ENCODE measurements at regions not wholly inside any gene's neighbourhood (a gene's known extent, or its start where the extent isn't known, plus 50 kb on each side); places are given as distances from the start of the nearest gene placed in this dataset.

- H3K9me3 ChIP-seq, result peaks cover 0 to 4% of the 10 kb centered on the region in 2 donors
- H3K4me3 ChIP-seq, result no peak overlapping the region
- DNase-seq (ENCODE audit: low spot score in 2 of 2), result no peak
- no peaks in the 10 kb centered on the region for H3K36me3 ChIP-seq
- H3K4me1 ChIP-seq, result no peaks in the 10 kb centered on the region
- H3K27ac ChIP-seq, result no peak overlapping the region
- intact Hi-C loops (cut with DNase I), result no loop called here
- no peaks in the 10 kb centered on the region for H3K27me3 ChIP-seq
- TF ChIP-seq, protein P1, sequence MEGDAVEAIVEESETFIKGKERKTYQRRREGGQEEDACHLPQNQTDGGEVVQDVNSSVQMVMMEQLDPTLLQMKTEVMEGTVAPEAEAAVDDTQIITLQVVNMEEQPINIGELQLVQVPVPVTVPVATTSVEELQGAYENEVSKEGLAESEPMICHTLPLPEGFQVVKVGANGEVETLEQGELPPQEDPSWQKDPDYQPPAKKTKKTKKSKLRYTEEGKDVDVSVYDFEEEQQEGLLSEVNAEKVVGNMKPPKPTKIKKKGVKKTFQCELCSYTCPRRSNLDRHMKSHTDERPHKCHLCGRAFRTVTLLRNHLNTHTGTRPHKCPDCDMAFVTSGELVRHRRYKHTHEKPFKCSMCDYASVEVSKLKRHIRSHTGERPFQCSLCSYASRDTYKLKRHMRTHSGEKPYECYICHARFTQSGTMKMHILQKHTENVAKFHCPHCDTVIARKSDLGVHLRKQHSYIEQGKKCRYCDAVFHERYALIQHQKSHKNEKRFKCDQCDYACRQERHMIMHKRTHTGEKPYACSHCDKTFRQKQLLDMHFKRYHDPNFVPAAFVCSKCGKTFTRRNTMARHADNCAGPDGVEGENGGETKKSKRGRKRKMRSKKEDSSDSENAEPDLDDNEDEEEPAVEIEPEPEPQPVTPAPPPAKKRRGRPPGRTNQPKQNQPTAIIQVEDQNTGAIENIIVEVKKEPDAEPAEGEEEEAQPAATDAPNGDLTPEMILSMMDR (IDR thresholded peaks at IDR 0.05), result no peak
These were observed 381.1 kb upstream of the ST6GAL2 start for GRCh38 chr2:107267086-107267485.

DNA sequence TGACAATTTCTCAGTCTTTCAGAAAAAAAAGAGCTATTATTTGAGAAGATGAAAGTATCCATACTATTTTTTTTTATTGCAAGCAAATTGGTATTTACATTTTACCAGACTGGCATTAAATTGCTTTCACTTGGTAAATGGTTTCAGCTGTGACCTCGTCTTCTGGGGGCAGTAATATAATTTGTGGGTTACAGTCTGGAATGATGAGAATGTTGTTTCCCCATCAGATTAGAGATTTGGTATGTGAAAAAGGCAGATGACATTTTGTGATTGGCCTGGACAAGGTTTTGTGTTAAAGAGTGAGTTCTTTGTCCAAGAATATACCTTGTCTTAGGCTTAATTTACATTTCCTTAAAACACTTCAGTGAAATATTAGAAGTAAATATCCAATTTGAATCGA lies 390.1 kb upstream of the ST6GAL2 start:
- no peak for DNase-seq (ENCODE audit: low spot score in 2 of 2)
- Histone ChIP-seq H3K27me3 (no peaks in the 10 kb centered on the region), H3K4me3 (no peak overlapping the region), H3K36me3 (no peaks in the 10 kb centered on the region), H3K27ac (no peak overlapping the region), H3K4me1 (no peaks in the 10 kb centered on the region), H3K9me3 (no peaks in the 10 kb centered on the region)
- intact Hi-C loops (cut with DNase I), result no loop called here
- TF ChIP-seq, protein P1 (IDR thresholded peaks at IDR 0.05), result no peak

DNA sequence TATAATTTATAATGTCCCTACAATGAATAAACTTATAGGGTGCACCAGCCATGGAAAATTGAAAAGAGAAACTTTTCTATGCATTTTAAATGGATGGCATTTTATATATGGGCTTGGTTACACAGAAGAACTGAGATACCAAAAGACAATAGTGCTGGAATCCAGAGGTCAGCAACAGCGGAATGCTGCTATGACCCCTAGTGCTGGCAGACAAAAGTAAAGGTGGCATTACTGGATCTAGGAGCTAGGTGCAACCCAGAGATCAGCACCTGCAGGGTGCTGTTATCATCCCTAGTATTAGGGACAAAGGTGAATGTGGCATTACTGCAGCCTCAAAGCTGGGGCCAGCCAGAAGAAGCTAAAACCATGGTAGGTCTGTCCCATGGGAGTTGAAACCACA lies 392.7 kb upstream of the ST6GAL2 start:
- Histone ChIP-seq H3K27me3 (no peaks in the 10 kb centered on the region), H3K4me3 (no peak overlapping the region), H3K27ac (no peak overlapping the region), H3K9me3 (no peaks in the 10 kb centered on the region), H3K36me3 (no peaks in the 10 kb centered on the region), H3K4me1 (no peaks in the 10 kb centered on the region)
- intact Hi-C loops (cut with DNase I), result no loop called here
- TF ChIP-seq, protein P1 (IDR thresholded peaks at IDR 0.05), result no peak
- no peak for DNase-seq (ENCODE audit: low spot score in 2 of 2)

- intact Hi-C loops (cut with DNase I), result loop anchor here (10.0 kb wide), 1 partner anchor 147 kb away; no protein-coding TSS in a partner anchor
- Histone ChIP-seq H3K4me1 (no peaks in the 10 kb centered on the region), H3K4me3 (no peak overlapping the region), H3K27me3 (no peaks in the 10 kb centered on the region), H3K27ac (no peak overlapping the region), H3K36me3 (no peaks in the 10 kb centered on the region), H3K9me3 (no peaks in the 10 kb centered on the region)
- DNase-seq (ENCODE audit: low spot score in 2 of 2), result no peak
- TF ChIP-seq, protein P1 (IDR thresholded peaks at IDR 0.05), result no peak
These were observed 395.7 kb upstream of the ST6GAL2 start for GRCh38 chr2:107281637-107282036.

GRCh38 chr2:107282135-107282534 lies 396.2 kb upstream of the ST6GAL2 start:
- Histone ChIP-seq H3K27ac (no peak overlapping the region), H3K9me3 (no peaks in the 10 kb centered on the region), H3K27me3 (no peaks in the 10 kb centered on the region), H3K4me3 (no peak overlapping the region), H3K36me3 (no peaks in the 10 kb centered on the region), H3K4me1 (no peaks in the 10 kb centered on the region)
- no peak for DNase-seq (ENCODE audit: low spot score in 2 of 2)
- intact Hi-C loops (cut with DNase I), result loop anchor here (10.0 kb wide), 1 partner anchor 147 kb away; no protein-coding TSS in a partner anchor
- TF ChIP-seq, protein P1 (IDR thresholded peaks at IDR 0.05), result no peak
